Choroid plexus epithelial cell (primary cell): ENCODE measurements at regions not wholly inside any gene's neighbourhood (a gene's known extent, or its start where the extent isn't known, plus 50 kb on each side); places are given as distances from the start of the nearest gene placed in this dataset.
"Not testable (repeated sequence)": the region's sequence is repeated elsewhere in the genome, so short reads cannot be mapped to it uniquely, and the experiment has no call there.

Source experiments
- DNase-seq: peaks from one replicate; pipeline ENCODE4 v3.0.0-alpha.2; 2010; ENCODE audit warnings: low read depth
- H3K4me3 ChIP-seq: 2 replicates; pipeline ENCODE4 v1.5.1; 2011; ENCODE audit warnings: low read depth, mild to moderate bottlenecking, control low read depth, low read length, moderate library complexity
- CTCF ChIP-seq: conservative IDR thresholded peaks from 2 replicates; pipeline ENCODE4 v1.5.1; 2011; ENCODE audit warnings: low read depth, mild to moderate bottlenecking, control low read depth, inconsistent platforms, low read length, moderate library complexity

- no peak for TF ChIP-seq CTCF
- no peak overlapping the region for H3K4me3 ChIP-seq
- no peak for DNase-seq
Measured at GRCh38 chrX:63270873-63271272, 80.3 kb downstream of the SPIN4 start.

GRCh38 chrX:63258144-63258543 lies 93.0 kb downstream of the SPIN4 start:
- DNase-seq, result no peak
- H3K4me3 ChIP-seq, result no peak overlapping the region
- no peak for TF ChIP-seq CTCF

- peak; percentile 89 for DNase-seq
- peak; percentile 86 for TF ChIP-seq CTCF
- H3K4me3 ChIP-seq, result no peak overlapping the region
Measured at GRCh38 chrX:63250253-63250868, 100.8 kb downstream of the SPIN4 start.

GRCh38 chrX:63242689-63243088 lies 108.4 kb downstream of the SPIN4 start:
- not testable (repeated sequence) for H3K4me3 ChIP-seq, DNase-seq

GRCh38 chrX:63235963-63236362 lies 115.2 kb downstream of the SPIN4 start:
- not testable (repeated sequence) for H3K4me3 ChIP-seq, DNase-seq

- not testable (repeated sequence) for H3K4me3 ChIP-seq, DNase-seq
Measured at GRCh38 chrX:63233013-63233412, 118.1 kb downstream of the SPIN4 start.

- DNase-seq, H3K4me3 ChIP-seq: not testable (repeated sequence)
Measured at GRCh38 chrX:63218202-63218601, 132.9 kb downstream of the SPIN4 start.

GRCh38 chrX:63217549-63217948 lies 133.6 kb downstream of the SPIN4 start:
- DNase-seq, H3K4me3 ChIP-seq: not testable (repeated sequence)

- DNase-seq, H3K4me3 ChIP-seq: not testable (repeated sequence)
Measured at GRCh38 chrX:63209645-63210044, 141.5 kb downstream of the SPIN4 start.

GRCh38 chrX:63209128-63209527 lies 142.0 kb downstream of the SPIN4 start:
- H3K4me3 ChIP-seq, DNase-seq: not testable (repeated sequence)

GRCh38 chrX:63204266-63205074 lies 146.7 kb downstream of the SPIN4 start:
- not testable (repeated sequence) for H3K4me3 ChIP-seq, DNase-seq

GRCh38 chrX:63201987-63202386 lies 149.1 kb downstream of the SPIN4 start:
- H3K4me3 ChIP-seq, DNase-seq: not testable (repeated sequence)

- H3K4me3 ChIP-seq, result not testable (repeated sequence)
Measured at GRCh38 chrX:63198693-63199092, 152.4 kb downstream of the SPIN4 start.

GRCh38 chrX:63192366-63193041 lies 158.6 kb downstream of the SPIN4 start:
- not testable (repeated sequence) for DNase-seq, H3K4me3 ChIP-seq

More at GRCh38 chrX:63198693-63199092, 152.4 kb downstream of the SPIN4 start:
- DNase-seq, result not testable (repeated sequence)
